Activated CD8-positive, alpha-beta memory T cell treated with anti-CD3 and anti-CD28 coated beads, Interleukin-2, amount 50 U/mL, for 24 hours (primary cell): ENCODE measurements at regions not wholly inside any gene's neighbourhood (a gene's known extent, or its start where the extent isn't known, plus 50 kb on each side); places are given as distances from the start of the nearest gene placed in this dataset.
"Not testable (repeated sequence)": the region's sequence is repeated elsewhere in the genome, so short reads cannot be mapped to it uniquely, and the experiment has no call there.

Experiments used
- DNase-seq: peaks from one replicate; pipeline ENCODE4 v3.0.0-alpha.2; 2020; ENCODE audit errors: extremely low read depth

DNA sequence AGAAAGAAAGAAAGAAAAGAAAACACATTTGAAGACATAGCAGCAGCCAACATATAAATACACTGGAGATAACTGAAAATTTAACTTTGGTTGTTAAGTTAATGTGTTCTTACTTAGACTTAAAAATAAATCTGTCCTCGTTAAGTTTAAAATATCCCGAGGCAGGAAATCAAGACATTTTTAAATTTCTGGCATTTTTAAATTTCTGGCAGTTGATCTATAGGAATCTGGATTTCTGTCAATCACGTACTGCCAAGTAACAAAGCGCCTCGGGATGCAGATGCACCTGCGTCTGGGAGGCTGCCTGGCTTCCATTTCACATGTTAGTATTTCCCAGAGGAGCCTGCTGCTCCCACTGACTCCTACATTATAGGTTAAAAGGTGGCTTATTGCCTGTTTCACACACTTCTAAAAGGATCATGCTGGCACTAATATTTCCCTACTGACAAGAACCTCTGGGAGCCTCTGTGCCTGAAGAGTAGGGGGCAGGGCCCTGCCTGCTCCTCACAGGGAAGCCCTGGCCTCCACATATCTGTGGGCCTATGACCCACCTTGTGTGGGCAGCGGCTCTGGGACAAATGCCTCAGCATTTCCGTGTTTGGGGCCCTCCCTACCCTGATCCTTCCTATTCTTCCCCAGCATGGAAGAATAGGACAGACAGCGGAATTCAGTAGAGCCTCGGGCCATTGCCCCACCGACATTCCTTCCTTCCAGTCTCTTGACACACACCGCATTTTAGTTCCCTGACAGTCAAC, 62.8 kb upstream of the ATP12A start:
- DNase-seq = no peak

GRCh38 chr13:24618011-24618955, 61.9 kb upstream of the ATP12A start:
- peak; percentile 61 for DNase-seq

DNA sequence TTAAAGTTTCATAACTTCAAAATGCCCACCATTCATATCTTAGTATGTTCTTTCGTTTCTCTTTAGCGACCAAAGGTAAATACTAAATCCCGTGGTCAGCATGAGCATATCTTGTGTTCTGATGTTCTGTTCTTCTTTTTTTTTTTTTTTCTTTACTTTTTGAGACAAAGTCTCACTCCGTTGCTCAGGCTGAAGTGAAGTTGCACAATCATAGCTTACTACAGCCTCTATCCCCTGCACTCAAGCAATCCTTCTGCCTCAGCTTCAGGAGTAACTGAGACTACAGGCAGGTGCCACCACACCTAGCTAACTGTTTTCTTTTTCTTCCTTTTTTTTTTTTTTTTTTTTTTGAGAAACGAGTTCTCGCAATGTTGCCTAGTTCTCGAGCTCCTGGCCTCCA, 60.9 kb upstream of the ATP12A start:
- no peak for DNase-seq

- DNase-seq = not testable (repeated sequence)
These were observed 57.6 kb upstream of the ATP12A start for GRCh38 chr13:24622481-24623148.

DNA sequence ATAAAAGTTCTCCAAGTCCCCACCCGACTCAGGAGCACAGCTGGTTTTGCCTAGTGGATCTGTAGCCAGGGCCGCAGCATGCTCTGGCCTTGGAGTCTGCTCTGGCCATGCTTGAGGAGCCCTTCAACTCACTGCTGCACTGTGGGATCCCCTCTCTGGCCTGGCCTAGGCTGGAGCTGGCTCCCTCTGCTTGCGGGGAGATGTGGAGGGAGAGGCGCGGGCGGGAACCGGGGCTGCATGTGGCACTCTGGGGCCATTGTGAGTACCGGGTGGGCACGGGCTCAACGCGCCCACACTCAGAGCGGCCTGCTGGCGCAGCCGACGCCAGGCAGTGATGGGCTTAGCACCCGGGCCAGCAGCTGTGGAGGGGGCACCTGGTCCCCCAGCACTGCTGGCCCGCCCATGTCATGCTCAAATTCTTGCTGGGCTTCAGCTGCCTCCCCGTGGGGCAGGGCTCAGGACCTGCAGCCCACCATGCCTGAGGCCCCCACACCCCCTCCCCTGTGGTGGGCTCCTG, 57.0 kb upstream of the ATP12A start:
- no peak for DNase-seq

GRCh38 chr13:24624363-24624762, 55.8 kb upstream of the ATP12A start:
- no peak for DNase-seq

DNA sequence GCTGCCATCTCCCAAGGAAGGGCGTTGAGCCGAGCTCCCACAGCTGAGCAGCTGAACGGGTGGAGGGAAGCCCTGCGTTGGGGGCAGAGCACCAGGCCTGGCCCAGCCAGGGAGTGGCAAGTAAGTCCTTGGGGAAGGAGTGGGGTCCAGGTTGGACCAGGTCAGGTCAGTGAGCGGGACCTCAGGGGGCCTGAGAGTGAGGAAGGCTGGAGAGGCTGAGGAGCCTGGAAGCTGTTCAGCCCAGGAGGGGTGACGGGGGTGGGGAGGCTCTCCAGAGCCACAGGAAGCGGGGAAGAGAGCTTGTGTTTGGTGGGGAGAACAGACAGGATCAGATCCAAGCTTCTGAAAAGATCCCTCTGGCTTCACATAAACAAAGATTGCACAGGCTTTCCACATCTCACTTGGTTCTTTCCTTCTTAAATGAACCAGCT, 55.4 kb upstream of the ATP12A start:
- DNase-seq = no peak

DNA sequence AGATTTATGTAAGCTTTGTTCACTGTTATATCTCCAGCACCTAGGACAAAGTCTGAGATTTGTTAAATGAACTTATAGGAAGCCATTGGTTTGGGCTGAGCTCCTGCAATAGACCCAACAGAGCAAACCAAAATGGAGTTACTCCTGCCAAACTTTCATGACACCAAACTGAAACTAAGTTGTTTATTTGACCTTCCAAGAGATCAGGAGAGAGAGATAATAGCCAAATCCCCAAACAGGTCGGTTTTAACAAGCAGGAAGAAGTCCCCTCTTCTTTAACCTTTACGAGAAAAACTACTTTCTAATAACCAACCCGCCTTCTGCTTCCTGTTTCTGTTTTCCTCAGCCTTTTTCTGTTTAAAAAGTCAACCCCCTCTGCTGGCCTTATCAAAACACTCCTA, 54.9 kb upstream of the ATP12A start:
- no peak for DNase-seq

DNA sequence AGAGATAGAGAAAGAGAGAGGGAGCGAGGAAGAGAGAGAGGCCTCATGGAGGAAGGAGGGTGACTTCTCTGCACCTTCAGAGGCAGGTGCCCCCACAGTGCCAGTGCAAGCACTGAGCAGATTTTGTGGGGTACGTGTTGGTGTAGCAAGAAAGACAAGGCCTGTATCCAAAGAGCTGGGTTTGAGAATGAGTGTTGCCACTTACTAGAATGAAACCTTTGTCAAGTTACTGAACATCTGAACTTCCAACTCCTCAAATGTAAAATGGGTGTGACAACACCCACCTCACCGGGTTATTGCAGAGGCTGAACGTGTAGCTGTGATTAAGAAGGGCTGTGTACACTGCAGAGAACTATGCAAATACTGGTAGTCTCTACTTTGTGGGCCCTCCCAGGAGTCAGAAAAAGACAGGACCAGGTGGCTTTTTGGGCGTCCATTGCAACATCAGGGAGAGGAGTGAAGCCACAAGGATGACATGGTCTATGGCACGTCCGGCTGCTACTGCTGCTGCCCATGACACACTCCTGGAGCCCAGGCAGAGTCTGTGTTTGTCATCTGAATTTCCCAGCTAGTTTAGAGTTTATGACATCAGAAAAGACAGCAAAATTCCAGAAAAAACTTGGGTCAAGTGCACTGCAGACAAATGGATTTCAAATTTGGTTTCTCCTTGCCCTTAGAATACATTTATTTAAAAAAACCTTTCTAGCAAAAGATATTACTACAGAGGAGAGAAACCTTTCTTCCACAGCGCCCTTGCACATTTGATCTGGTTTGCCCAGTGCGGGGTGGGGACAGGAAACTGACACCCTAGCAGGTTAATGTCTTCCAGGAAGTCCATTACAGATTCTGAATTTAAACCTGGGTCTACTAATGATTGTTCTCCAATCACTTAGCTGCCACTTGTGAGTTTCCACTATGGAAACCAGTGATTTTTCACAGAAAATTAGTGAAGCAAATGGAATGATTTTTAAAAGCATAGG, 54.0 kb upstream of the ATP12A start:
- DNase-seq = no peak

DNA sequence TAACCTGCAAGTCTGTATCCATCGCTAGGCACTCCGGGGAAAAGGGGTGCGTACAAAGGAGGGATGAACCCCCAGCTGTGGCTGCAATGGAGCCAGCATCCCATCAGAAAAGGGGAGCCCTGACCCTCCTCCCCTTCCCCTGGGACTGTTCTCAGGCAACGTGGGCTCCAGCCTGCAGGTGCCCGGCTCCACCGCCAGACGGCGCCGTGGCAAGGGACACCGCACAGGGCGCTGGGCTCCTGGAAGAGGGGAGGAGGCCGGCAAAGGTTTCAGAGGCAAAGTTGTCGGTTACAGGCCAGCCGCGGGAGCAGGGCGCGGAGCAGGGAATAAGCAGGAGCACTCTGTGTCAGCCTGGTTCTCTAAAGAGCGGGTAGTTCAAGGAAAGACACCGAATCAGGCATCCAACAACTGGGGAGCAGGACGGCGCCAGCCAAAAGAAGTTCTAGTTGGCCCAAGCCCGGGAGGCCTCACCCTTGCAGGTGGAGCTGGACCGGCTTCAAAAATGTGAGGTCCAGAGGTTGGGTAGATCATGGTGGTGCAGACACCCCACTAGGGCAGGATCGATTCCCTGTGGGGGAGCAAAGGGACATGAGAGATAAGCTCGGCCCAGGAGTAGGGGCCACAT, 53.0 kb upstream of the ATP12A start:
- no peak for DNase-seq

DNA sequence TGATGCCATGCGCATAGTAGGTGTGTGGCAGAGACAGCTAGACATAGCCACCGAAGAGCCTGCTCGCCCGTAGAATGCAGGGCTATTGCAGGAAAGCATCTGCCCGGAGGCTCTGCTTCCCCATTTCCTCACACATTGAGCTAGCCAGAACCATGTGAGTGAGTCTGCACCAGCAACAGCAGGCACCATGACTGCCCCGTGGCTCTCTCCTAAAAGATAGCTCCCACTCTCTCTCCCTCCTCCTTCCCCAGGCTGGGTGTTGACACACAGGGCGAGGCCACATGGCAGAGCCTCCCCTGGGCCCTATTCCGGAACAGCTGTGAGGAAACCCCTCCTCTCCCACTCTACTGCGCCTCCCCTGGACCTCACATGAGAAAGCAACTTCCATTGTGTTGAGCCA, 52.3 kb upstream of the ATP12A start:
- DNase-seq = no peak

GRCh38 chr13:24629320-24629719, 50.9 kb upstream of the ATP12A start:
- DNase-seq = no peak

DNA sequence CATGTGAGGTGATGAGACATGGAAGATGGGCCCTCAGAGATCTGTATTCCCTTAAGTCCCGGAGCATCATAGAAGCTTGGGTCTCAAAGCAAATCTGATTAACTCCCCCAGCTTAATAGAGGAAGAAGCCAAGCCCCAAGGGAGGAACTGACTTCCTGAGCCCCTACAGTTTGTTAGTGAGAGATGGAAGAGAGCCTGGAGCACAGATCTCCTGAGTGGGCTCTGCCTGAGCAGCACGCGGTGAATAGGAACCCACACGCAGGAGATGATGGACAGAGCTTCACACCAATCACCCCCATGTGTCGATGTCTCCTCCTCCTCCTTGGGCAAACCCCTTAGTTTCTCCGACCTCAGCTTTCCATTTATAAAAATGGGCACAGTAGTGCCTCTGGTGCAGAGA, 50.1 kb upstream of the ATP12A start:
- no peak for DNase-seq
